ENCODE measurements at regions not wholly inside any gene's neighbourhood (a gene's known extent, or its start where the extent isn't known, plus 50 kb on each side); places are given as distances from the start of the nearest gene placed in this dataset.

GRCh38 chr2:129056959-129057317 is 738.3 kb upstream of the HS6ST1 start:
- Histone ChIP-seq H2AFZ (ENCODE audit: low read depth, low read length, severe bottlenecking) (no peak overlapping the region), H3K9me3 (ENCODE audit: insufficient read depth, low read length) (no peaks in the 10 kb centered on the region), H3K9ac (ENCODE audit: low read length) (no peak overlapping the region), H3K36me3 (ENCODE audit: low read length) (no peaks in the 10 kb centered on the region), H3K79me2 (ENCODE audit: insufficient read depth, low read length) (no peaks in the 10 kb centered on the region), H3K4me2 (ENCODE audit: low read depth, low read length, poor library complexity, severe bottlenecking) (no peak overlapping the region), H3F3A (ENCODE audit: insufficient read depth) (no peaks in the 10 kb centered on the region), H3K27me3 (ENCODE audit: low read length) (no peaks in the 10 kb centered on the region), H4K20me1 (ENCODE audit: low read depth, low read length) (no peaks in the 10 kb centered on the region), H3K27ac (ENCODE audit: low read depth, low read length) (no peak overlapping the region), H3K4me3 (ENCODE audit: insufficient read depth, low read length, poor library complexity, severe bottlenecking) (no peak overlapping the region), H3K9me2 (replicated peaks; ENCODE audit: insufficient read depth, low read length) (no peaks in the 10 kb centered on the region)
- no peak for TF ChIP-seq CTCF (IDR thresholded peaks at IDR 0.05; ENCODE audit: insufficient read depth, low read length, poor library complexity, severe bottlenecking)
- no peak for TF ChIP-seq EZH2phosphoT487 (conservative IDR thresholded peaks at IDR 0.05; ENCODE audit: low read length)

GRCh38 chr2:129058981-129059380 is 740.3 kb upstream of the HS6ST1 start:
- Histone ChIP-seq H3K27me3 (ENCODE audit: low read length) (no peaks in the 10 kb centered on the region), H3K27ac (ENCODE audit: low read depth, low read length) (no peak overlapping the region), H3K79me2 (ENCODE audit: insufficient read depth, low read length) (no peaks in the 10 kb centered on the region), H3K9ac (ENCODE audit: low read length) (no peak overlapping the region), H3F3A (ENCODE audit: insufficient read depth) (no peaks in the 10 kb centered on the region), H4K20me1 (ENCODE audit: low read depth, low read length) (no peaks in the 10 kb centered on the region), H2AFZ (ENCODE audit: low read depth, low read length, severe bottlenecking) (no peak overlapping the region), H3K9me3 (ENCODE audit: insufficient read depth, low read length) (no peaks in the 10 kb centered on the region), H3K4me2 (ENCODE audit: low read depth, low read length, poor library complexity, severe bottlenecking) (no peak overlapping the region), H3K4me3 (ENCODE audit: insufficient read depth, low read length, poor library complexity, severe bottlenecking) (no peak overlapping the region), H3K9me2 (replicated peaks; ENCODE audit: insufficient read depth, low read length) (no peaks in the 10 kb centered on the region), H3K36me3 (ENCODE audit: low read length) (no peaks in the 10 kb centered on the region)
- no peak for TF ChIP-seq EZH2phosphoT487 (conservative IDR thresholded peaks at IDR 0.05; ENCODE audit: low read length)
- TF ChIP-seq CTCF (IDR thresholded peaks at IDR 0.05; ENCODE audit: insufficient read depth, low read length, poor library complexity, severe bottlenecking): no peak

- H3K27ac ChIP-seq (ENCODE audit: low read depth, low read length): no peak overlapping the region
- H3K4me2 ChIP-seq (ENCODE audit: low read depth, low read length, poor library complexity, severe bottlenecking): no peak overlapping the region
- H3K9me3 ChIP-seq (ENCODE audit: insufficient read depth, low read length): no peaks in the 10 kb centered on the region
- H2AFZ ChIP-seq (ENCODE audit: low read depth, low read length, severe bottlenecking): no peak overlapping the region
- H3K9me2 ChIP-seq (replicated peaks; ENCODE audit: insufficient read depth, low read length): no peaks in the 10 kb centered on the region
- H3K27me3 ChIP-seq (ENCODE audit: low read length): no peaks in the 10 kb centered on the region
- no peaks in the 10 kb centered on the region for H3K36me3 ChIP-seq (ENCODE audit: low read length)
- H4K20me1 ChIP-seq (ENCODE audit: low read depth, low read length): no peaks in the 10 kb centered on the region
- H3K9ac ChIP-seq (ENCODE audit: low read length): no peak overlapping the region
- no peaks in the 10 kb centered on the region for H3F3A ChIP-seq (ENCODE audit: insufficient read depth)
- no peaks in the 10 kb centered on the region for H3K79me2 ChIP-seq (ENCODE audit: insufficient read depth, low read length)
- no peak for TF ChIP-seq EZH2phosphoT487 (conservative IDR thresholded peaks at IDR 0.05; ENCODE audit: low read length)
- no peak for TF ChIP-seq CTCF (IDR thresholded peaks at IDR 0.05; ENCODE audit: insufficient read depth, low read length, poor library complexity, severe bottlenecking)
- H3K4me3 ChIP-seq (ENCODE audit: insufficient read depth, low read length, poor library complexity, severe bottlenecking): no peak overlapping the region
Observed at GRCh38 chr2:129059476-129059875, 740.8 kb upstream of the HS6ST1 start.
